Neural cell (in vitro differentiated cells): ENCODE measurements at regions not wholly inside any gene's neighbourhood (a gene's known extent, or its start where the extent isn't known, plus 50 kb on each side); places are given as distances from the start of the nearest gene placed in this dataset.

Source experiments
- H2AFZ ChIP-seq: fragments of 200-600, 300-800 bp; sonication (generic), shearing (Covaris generic); 2 replicates; pipeline ENCODE4 v1.6.0; 2014; ENCODE audit warnings: low read depth, mild to moderate bottlenecking, antibody characterized with exemption, low read length, moderate library complexity
- H3F3A ChIP-seq: fragments of 200-600 bp; shearing (Covaris generic); 2 replicates; pipeline ENCODE4 v1.6.1; 2016; ENCODE audit warnings: mild to moderate bottlenecking, moderate library complexity, mixed read lengths, antibody characterized with exemption, low read length; ENCODE audit not compliant: insufficient read depth, poor library complexity, severe bottlenecking
- H3K27ac ChIP-seq: fragments of 200-600, 300-800 bp; sonication (generic), shearing (Covaris generic); 2 replicates; pipeline ENCODE4 v1.5.1; 2014; ENCODE audit warnings: mild to moderate bottlenecking, low read length, moderate library complexity
- H3K27me3 ChIP-seq: fragments of 300-800, 200-600 bp; sonication (generic), shearing (Covaris generic); 2 replicates; pipeline ENCODE4 v1.6.0; 2014; ENCODE audit warnings: mild to moderate bottlenecking, low read depth, low read length, moderate library complexity; ENCODE audit not compliant: insufficient read depth
- H3K36me3 ChIP-seq: fragments of 300-800, 200-600 bp; sonication (generic), shearing (Covaris generic); 2 replicates; pipeline ENCODE4 v1.5.1; 2014; ENCODE audit warnings: mild to moderate bottlenecking, antibody characterized with exemption, low read length, moderate library complexity; ENCODE audit not compliant: insufficient read depth
- H3K4me2 ChIP-seq: fragments of 300-800, 200-600 bp; sonication (generic), shearing (Covaris generic); 2 replicates; pipeline ENCODE4 v1.6.0; 2014; ENCODE audit warnings: mild to moderate bottlenecking, low read length
- H3K4me3 ChIP-seq: fragments of 300-800, 200-600 bp; sonication (generic), shearing (Covaris generic); 2 replicates; pipeline ENCODE4 v1.5.1; 2014; ENCODE audit warnings: mild to moderate bottlenecking, low read length, moderate library complexity
- H3K79me2 ChIP-seq: fragments of 200-600 bp; shearing (Covaris generic); replicated peaks from 2 replicates; pipeline ENCODE4 v1.6.0; 2014; ENCODE audit warnings: mild to moderate bottlenecking, low read length, moderate library complexity; ENCODE audit not compliant: insufficient read depth
- H3K9ac ChIP-seq: fragments of 300-800, 200-600 bp; sonication (generic), shearing (Covaris generic); 2 replicates; pipeline ENCODE4 v1.6.1; 2016; ENCODE audit warnings: mild to moderate bottlenecking, low read length, mixed read lengths
- H3K9me2 ChIP-seq: fragments of 200-600 bp; shearing (Covaris generic); 2 replicates; pipeline ENCODE4 v1.6.1; 2016; ENCODE audit warnings: mild to moderate bottlenecking, low read length, mixed read lengths; ENCODE audit not compliant: insufficient read depth
- H3K9me3 ChIP-seq: fragments of 200-600, 300-800 bp; sonication (generic), shearing (Covaris generic); 2 replicates; pipeline ENCODE4 v1.6.1; 2016; ENCODE audit warnings: mild to moderate bottlenecking, mixed run types, low read length, moderate library complexity, mixed read lengths
- H4K20me1 ChIP-seq: fragments of 200-600 bp; shearing (Covaris generic); 2 replicates; pipeline ENCODE4 v1.6.1; 2016; ENCODE audit warnings: mild to moderate bottlenecking, mixed run types; ENCODE audit not compliant: insufficient read depth
- CTCF ChIP-seq: fragments of 450-650 bp; IDR thresholded peaks from 2 replicates; pipeline ENCODE4 v1.5.1; 2014; ENCODE audit warnings: antibody characterized with exemption, mild to moderate bottlenecking, moderate library complexity; ENCODE audit not compliant: poor library complexity, severe bottlenecking
- EZH2 ChIP-seq: fragments of 200-600, 300-800 bp; shearing (Covaris generic), sonication (generic); IDR thresholded peaks from 2 replicates; pipeline ENCODE4 v1.6.1; 2014; ENCODE audit warnings: antibody characterized with exemption, low read length, borderline replicate concordance, mild to moderate bottlenecking; ENCODE audit not compliant: insufficient read depth, poor library complexity, severe bottlenecking
- MXI1 ChIP-seq: fragments of 450-650 bp; conservative IDR thresholded peaks from 2 replicates; pipeline ENCODE4 v1.6.1; 2014; ENCODE audit warnings: antibody characterized with exemption, mild to moderate bottlenecking; ENCODE audit not compliant: poor library complexity, severe bottlenecking
- POLR2AphosphoS5 ChIP-seq: IDR thresholded peaks from 2 replicates; pipeline ENCODE4 v1.6.1; 2012
- RAD21 ChIP-seq: fragments of 450-650 bp; conservative IDR thresholded peaks from 2 replicates; pipeline ENCODE4 v1.6.1; 2014; ENCODE audit warnings: antibody characterized with exemption, mild to moderate bottlenecking, moderate library complexity
- REST ChIP-seq: IDR thresholded peaks from 2 replicates; pipeline ENCODE4 v1.6.1; 2012; ENCODE audit warnings: borderline replicate concordance
- TAF1 ChIP-seq: IDR thresholded peaks from 2 replicates; pipeline ENCODE4 v1.6.1; 2012; ENCODE audit warnings: low read depth

- Histone ChIP-seq H3K27me3 (no peaks in the 10 kb centered on the region), H3K9me2 (no peaks in the 10 kb centered on the region), H3K9me3 (no peaks in the 10 kb centered on the region), H3F3A (no peaks in the 10 kb centered on the region), H4K20me1 (no peaks in the 10 kb centered on the region), H3K27ac (no peak overlapping the region), H3K9ac (no peak overlapping the region), H3K36me3 (no peaks in the 10 kb centered on the region), H3K4me3 (no peak overlapping the region), H2AFZ (no peak overlapping the region), H3K79me2 (no peaks in the 10 kb centered on the region), H3K4me2 (no peak overlapping the region)
- TF ChIP-seq EZH2 = no peak
- no peak for TF ChIP-seq POLR2AphosphoS5
- no peak for TF ChIP-seq RAD21
- TF ChIP-seq MXI1 = no peak
- TF ChIP-seq CTCF = no peak
- TF ChIP-seq TAF1 = no peak
- TF ChIP-seq REST = no peak
Observed at GRCh38 chr12:92022093-92022492, 123.6 kb downstream of the BTG1 start.

GRCh38 chr12:92021666-92022035 is 124.0 kb downstream of the BTG1 start:
- no peaks in the 10 kb centered on the region for H3F3A ChIP-seq
- H3K79me2 ChIP-seq = no peaks in the 10 kb centered on the region
- H3K9ac ChIP-seq = no peak overlapping the region
- no peaks in the 10 kb centered on the region for H3K36me3 ChIP-seq
- H2AFZ ChIP-seq = no peak overlapping the region
- H3K9me2 ChIP-seq = no peaks in the 10 kb centered on the region
- no peak for TF ChIP-seq CTCF
- no peak for TF ChIP-seq TAF1
- no peak for TF ChIP-seq REST
- no peak for TF ChIP-seq POLR2AphosphoS5
- H3K9me3 ChIP-seq = no peaks in the 10 kb centered on the region
- no peak overlapping the region for H3K4me2 ChIP-seq
- no peaks in the 10 kb centered on the region for H3K27me3 ChIP-seq
- H3K4me3 ChIP-seq = no peak overlapping the region
- H4K20me1 ChIP-seq = no peaks in the 10 kb centered on the region
- H3K27ac ChIP-seq = no peak overlapping the region
